ENCODE measurements at regions not wholly inside any gene's neighbourhood (a gene's known extent, or its start where the extent isn't known, plus 50 kb on each side); places are given as distances from the start of the nearest gene placed in this dataset.

- Histone ChIP-seq H3K27me3 (ENCODE audit: control insufficient read depth in 4 of 4, insufficient read depth in 4 of 4, low read length in 3 of 4) (peaks cover 0 to 4% (median 0%) of the 10 kb centered on the region in 4 donors), H3K4me1 (ENCODE audit: control insufficient read depth in 4 of 4, insufficient read depth in 4 of 4, low read length in 3 of 4) (no peaks in the 10 kb centered on the region), H3K9me3 (ENCODE audit: control insufficient read depth in 4 of 4, low read length in 3 of 4) (no peaks in the 10 kb centered on the region), H3K4me3 (ENCODE audit: low read depth in 1 of 3, low read length in 3 of 3) (no peak overlapping the region), H3K36me3 (ENCODE audit: control insufficient read depth in 4 of 4, insufficient read depth in 3 of 4, low read depth in 1 of 4, low read length in 3 of 4) (no peaks in the 10 kb centered on the region), H3K27ac (ENCODE audit: low read depth in 1 of 2, low read length in 2 of 2) (no peak overlapping the region), H3K9ac (ENCODE audit: low read depth in 1 of 2, low read length in 2 of 2) (no peak overlapping the region)
- DNase-seq (ENCODE audit: low spot score) = no peak
- WGBS = 36% methylated on average over 4 of the region's 4 CpGs
- TF ChIP-seq GABPA (IDR thresholded peaks at IDR 0.05 in 1 of 2, conservative IDR thresholded peaks at IDR 0.05 in 1 of 2) (no peak), RXRA (IDR thresholded peaks at IDR 0.05) (no peak), MAX (IDR thresholded peaks at IDR 0.05) (no peak), YY1 (IDR thresholded peaks at IDR 0.05) (no peak), ATF3 (IDR thresholded peaks at IDR 0.05) (no peak), FOXA2 (IDR thresholded peaks at IDR 0.05) (no peak), RAD21 (IDR thresholded peaks at IDR 0.05) (no peak), FOXA1 (IDR thresholded peaks at IDR 0.05) (no peak), HNF4G (IDR thresholded peaks at IDR 0.05) (no peak)
- TF ChIP-seq, protein P1, sequence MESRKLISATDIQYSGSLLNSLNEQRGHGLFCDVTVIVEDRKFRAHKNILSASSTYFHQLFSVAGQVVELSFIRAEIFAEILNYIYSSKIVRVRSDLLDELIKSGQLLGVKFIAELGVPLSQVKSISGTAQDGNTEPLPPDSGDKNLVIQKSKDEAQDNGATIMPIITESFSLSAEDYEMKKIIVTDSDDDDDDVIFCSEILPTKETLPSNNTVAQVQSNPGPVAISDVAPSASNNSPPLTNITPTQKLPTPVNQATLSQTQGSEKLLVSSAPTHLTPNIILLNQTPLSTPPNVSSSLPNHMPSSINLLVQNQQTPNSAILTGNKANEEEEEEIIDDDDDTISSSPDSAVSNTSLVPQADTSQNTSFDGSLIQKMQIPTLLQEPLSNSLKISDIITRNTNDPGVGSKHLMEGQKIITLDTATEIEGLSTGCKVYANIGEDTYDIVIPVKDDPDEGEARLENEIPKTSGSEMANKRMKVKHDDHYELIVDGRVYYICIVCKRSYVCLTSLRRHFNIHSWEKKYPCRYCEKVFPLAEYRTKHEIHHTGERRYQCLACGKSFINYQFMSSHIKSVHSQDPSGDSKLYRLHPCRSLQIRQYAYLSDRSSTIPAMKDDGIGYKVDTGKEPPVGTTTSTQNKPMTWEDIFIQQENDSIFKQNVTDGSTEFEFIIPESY (IDR thresholded peaks at IDR 0.05) = no peak
These were observed 117.6 kb upstream of the ROBO1 start for GRCh38 chr3:79885407-79885806.

DNA sequence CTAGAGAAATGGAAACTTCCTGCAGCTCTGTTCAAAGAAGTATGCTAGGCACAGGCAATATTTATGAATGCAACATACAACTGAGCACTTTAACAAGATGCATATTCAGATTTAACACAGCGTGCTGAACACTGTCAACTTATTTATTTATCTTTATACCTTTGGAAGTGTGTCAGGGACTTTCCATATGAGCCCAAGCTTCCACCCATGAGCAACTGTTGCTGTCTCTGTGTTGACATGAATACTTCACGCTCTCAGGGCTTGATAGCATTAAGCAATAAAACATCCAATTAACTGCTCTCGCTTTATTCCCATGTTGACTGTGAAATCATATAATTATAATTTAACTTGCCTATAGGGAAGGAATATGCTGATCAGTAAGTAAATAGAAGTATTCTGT, 116.6 kb upstream of the ROBO1 start:
- Histone ChIP-seq H3K36me3 (ENCODE audit: control insufficient read depth in 4 of 4, insufficient read depth in 3 of 4, low read depth in 1 of 4, low read length in 3 of 4) (no peaks in the 10 kb centered on the region), H3K4me3 (ENCODE audit: low read depth in 1 of 3, low read length in 3 of 3) (no peak overlapping the region), H3K27ac (ENCODE audit: low read depth in 1 of 2, low read length in 2 of 2) (no peak overlapping the region), H3K27me3 (ENCODE audit: control insufficient read depth in 4 of 4, insufficient read depth in 4 of 4, low read length in 3 of 4) (peaks cover 0 to 4% (median 0%) of the 10 kb centered on the region in 4 donors), H3K4me1 (ENCODE audit: control insufficient read depth in 4 of 4, insufficient read depth in 4 of 4, low read length in 3 of 4) (no peaks in the 10 kb centered on the region), H3K9me3 (ENCODE audit: control insufficient read depth in 4 of 4, low read length in 3 of 4) (no peaks in the 10 kb centered on the region), H3K9ac (ENCODE audit: low read depth in 1 of 2, low read length in 2 of 2) (no peak overlapping the region)
- DNase-seq (ENCODE audit: low spot score) = no peak
- WGBS = 71% methylated on average over 3 of the region's 3 CpGs
- TF ChIP-seq YY1 (IDR thresholded peaks at IDR 0.05) (no peak), MAX (IDR thresholded peaks at IDR 0.05) (no peak), GABPA (IDR thresholded peaks at IDR 0.05 in 1 of 2, conservative IDR thresholded peaks at IDR 0.05 in 1 of 2) (no peak), NR2F2 (IDR thresholded peaks at IDR 0.05) (no peak), SP1 (IDR thresholded peaks at IDR 0.05) (no peak), FOXA1 (IDR thresholded peaks at IDR 0.05) (no peak), RXRA (IDR thresholded peaks at IDR 0.05) (no peak), ATF3 (IDR thresholded peaks at IDR 0.05) (no peak), REST (IDR thresholded peaks at IDR 0.05) (no peak)
- TF ChIP-seq, protein P1 (IDR thresholded peaks at IDR 0.05) = no peak
